COLO668 (cell line): ENCODE measurements at regions not wholly inside any gene's neighbourhood (a gene's known extent, or its start where the extent isn't known, plus 50 kb on each side); places are given as distances from the start of the nearest gene placed in this dataset.

Experiments
- DNase-seq: peaks from one replicate; lab custom pipeline; 2025; ENCODE audit not compliant: unreplicated experiment; lab: John Stamatoyannopoulos, UW

DNA sequence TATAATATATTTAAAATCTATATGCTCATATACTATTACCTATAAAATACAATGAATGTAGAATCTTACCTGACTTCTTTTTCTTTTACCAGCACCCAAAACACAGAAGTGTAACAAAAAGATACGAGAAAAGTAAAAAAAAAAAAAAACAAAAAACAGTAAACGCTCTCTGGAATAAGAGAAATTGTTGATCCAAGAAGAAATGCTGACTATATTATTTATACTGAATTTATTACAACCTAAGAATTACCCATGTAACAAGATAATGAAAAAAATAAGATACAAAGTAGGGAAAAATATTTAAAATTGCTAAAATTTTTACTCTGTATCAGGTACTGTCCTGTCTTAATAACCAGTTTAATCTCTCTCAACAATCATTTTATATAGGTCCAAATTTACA, 787.9 kb upstream of the MAN1A1 start:
- no peak for DNase-seq

DNA sequence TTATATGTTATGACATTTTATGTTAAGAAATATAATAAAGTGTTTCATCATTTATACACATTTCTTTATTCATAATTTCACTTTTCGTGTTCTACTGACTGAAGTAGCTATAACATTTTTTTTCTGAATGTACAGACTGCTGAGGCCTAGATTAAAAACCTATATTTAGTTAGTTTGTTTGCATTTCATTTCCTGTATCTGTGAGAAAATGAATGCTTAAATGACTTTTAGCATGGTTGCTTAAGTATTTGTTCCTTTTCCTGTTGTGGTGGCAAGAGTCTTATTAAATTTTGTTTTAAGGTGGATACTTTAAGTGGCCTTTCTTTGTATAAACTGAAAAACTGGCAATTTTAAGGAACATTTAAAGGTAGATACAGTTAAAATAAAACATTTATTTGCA, 779.7 kb upstream of the MAN1A1 start:
- no peak for DNase-seq

GRCh38 chr6:120122401-120122800, 772.8 kb upstream of the MAN1A1 start:
- no peak for DNase-seq

DNA sequence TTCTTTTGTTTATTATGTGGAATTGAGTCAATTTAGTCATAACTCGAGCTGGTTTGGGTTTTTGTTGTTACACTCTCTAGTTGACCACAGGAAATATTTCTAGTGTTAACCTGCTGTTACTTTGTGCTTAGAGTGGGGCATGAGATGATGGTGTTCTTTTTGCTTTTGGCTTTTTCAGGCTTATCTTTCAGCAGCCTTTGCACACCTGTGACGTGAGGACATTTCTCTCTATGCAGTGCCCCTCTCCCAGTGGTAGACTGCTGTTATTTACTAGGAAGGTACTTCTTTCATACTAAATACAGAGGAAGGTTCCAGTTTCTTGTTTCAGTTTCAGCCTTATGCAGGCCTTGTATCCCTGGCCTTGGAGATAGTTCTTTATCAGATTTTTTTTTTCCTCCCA, 766.8 kb upstream of the MAN1A1 start:
- no peak for DNase-seq

DNA sequence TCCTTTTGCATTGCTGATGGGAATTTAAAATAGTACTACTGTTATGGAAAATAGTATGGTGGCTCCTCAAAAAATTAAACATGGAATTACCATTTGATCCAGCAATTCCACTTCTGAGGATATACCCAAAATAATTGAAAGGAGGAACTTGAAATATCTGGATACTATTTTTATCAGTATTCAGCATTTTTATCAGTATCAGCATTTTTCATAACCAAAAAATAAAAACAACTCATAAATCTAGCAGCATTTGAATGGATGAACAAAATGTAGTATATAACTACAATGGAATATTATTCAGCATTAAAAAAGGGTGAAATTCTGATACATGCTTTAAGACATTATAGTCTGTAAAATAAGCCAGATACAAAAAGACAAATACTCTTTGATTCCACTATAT, 763.4 kb upstream of the MAN1A1 start:
- no peak for DNase-seq

DNA sequence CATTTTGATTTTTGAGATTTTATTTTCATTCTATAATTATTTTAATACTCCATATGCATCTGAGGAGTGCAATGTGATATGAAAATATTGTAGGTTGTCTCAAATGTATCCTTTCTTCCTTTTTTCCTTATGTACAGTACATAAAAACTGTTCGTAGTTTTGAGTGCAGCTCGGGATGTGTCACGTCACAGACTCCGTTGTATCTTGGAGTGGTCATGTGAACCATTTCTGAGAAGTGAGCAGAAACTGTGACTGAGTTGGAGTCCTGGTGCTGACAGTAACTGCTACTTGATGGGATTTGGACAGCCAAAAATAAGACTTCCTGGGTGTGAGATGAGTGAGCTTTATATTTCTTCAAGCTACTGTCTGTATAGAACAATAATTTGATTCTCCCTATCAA, 761.4 kb upstream of the MAN1A1 start:
- DNase-seq: no peak

- no peak for DNase-seq
Observed at GRCh38 chr6:120108061-120108795, 758.7 kb upstream of the MAN1A1 start.

GRCh38 chr6:120103618-120104017, 754.1 kb upstream of the MAN1A1 start:
- DNase-seq: no peak

- no peak for DNase-seq
Observed at GRCh38 chr6:120096696-120097260, 747.2 kb upstream of the MAN1A1 start.

DNA sequence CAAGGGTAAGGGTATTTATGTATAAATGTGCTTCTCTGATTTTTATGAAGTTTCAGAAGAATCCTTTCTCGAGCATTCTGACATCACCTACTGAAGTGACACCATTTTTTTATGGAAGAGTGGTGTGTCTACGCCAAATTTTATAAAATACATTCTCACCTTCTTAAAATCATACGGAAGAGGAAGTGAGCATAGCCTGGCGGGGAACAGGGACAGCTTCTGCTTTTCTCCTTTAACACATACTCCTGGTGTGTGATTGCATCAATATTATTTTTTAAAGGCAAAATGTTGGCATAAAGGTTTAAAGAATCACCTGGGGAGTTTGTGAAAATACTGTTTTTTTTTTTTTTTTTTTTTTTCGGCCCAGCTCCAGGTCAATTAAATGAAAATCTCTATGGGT, 733.6 kb upstream of the MAN1A1 start:
- no peak for DNase-seq

GRCh38 chr6:120077489-120077888, 727.9 kb upstream of the MAN1A1 start:
- no peak for DNase-seq

DNA sequence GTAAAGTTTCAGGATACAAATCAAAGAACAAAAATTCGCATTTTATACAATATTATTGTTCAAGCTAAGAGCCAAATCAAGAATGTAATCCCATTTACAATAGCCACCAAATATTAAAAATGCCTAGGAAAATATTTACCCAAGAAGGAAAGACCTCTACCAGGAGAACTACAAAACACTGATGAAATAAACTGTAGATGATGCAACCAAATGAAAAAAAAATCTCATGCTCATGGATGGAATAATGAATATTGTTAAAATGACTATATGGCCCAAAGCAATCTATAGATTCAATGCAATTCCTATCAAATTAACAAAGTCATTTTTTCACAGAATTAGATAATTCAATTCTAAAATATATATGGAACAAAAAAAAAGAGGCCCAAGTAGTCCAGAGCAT, 708.8 kb upstream of the MAN1A1 start:
- DNase-seq: no peak

- no peak for DNase-seq
Observed at GRCh38 chr6:120056085-120056484, 706.5 kb upstream of the MAN1A1 start.

- no peak for DNase-seq
Observed at GRCh38 chr6:120055071-120055470, 705.5 kb upstream of the MAN1A1 start.

DNA sequence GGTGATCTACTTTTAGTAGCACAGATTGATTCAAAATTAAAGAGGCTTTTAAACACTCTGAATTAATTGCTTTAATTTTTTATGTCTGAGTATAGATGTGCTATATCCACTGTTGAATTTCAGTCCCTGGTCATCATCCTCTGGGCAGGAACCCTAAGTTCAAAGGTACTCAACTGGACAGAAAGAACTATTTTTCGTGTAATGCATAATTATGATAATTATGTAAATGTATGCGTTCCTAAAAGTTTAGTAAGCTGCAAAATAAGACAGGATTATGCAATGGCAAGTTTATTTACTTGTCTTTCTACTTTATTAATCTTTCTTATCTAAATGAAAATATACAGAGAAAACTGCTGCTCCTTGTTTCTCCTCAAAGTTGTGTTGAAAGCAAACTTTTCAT, 690.1 kb upstream of the MAN1A1 start:
- no peak for DNase-seq

DNA sequence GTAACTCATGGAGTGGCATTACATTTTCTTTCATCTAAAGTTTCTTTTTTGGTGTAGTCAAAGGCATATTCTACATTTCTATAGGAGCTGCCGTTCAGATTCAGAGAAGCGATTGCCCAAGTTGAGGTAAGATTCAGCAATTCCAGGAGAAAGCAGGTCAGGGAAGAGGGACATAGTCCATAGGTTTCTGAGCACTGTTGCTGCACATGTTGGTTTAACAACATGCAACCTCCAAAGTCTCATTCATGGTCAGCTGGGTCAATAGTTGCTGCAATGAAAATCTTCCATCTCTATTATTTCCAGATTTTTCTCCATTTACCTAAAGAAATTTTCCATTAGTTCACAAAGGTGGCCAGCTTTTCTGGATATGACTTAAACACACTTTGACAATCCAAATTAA, 682.3 kb upstream of the MAN1A1 start:
- DNase-seq: no peak

GRCh38 chr6:120026791-120027190, 677.2 kb upstream of the MAN1A1 start:
- no peak for DNase-seq

DNA sequence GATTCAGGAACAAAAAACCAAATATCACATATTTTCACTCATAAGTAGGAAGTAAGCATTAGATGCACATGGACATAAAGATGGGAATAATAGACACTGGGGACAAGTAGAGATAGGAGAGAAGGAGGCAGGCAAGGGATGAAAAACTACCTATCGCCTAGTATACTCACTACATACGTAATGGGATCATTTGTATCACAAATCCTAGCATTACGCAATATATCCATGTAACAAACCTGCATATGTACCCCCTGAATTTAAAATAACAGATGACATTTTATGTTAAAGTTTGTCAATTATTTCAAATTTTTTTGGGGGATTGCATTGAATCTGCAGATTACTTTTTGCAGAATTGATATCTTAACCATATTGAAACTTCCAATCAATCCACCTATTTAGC, 660.5 kb upstream of the MAN1A1 start:
- no peak for DNase-seq

GRCh38 chr6:120005292-120005976, 655.9 kb upstream of the MAN1A1 start:
- no peak for DNase-seq

DNA sequence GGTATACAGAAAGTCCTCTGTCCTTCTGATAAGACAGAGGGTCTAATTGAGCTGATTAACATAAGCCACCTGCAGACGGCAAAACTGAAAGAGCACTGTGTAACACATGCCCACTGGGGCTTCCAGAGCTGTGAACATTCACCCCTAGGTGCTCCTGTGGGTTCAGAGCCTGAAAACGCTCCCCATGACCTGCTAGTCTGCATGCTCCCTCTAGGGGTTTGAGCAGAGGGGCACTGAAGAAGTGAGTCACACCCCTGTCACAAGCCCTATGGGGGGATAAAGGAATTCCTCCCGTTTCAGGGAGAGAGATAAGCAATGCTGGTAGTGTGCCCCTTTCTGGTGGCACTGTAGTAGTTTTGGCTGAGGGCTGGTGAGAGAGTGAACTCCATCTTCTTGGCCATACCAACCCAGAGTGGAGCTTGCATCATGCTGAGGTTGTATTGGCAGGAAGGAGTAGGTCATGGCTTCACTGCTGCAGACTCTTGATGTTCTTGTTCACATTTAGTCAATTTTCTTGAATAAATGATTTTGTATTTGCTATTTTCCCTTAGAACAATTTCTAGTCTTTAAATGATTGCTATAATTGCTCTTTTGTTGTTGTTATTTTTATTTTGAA, 637.5 kb upstream of the MAN1A1 start:
- DNase-seq: no peak

- no peak for DNase-seq
Observed at GRCh38 chr6:119985952-119986736, 636.6 kb upstream of the MAN1A1 start.
